GM19240 (cell line): ENCODE measurements at regions not wholly inside any gene's neighbourhood (a gene's known extent, or its start where the extent isn't known, plus 50 kb on each side); places are given as distances from the start of the nearest gene placed in this dataset.
"Not testable (repeated sequence)": the region's sequence is repeated elsewhere in the genome, so short reads cannot be mapped to it uniquely, and the experiment has no call there.

Source experiments
- DNase-seq: peaks from one replicate; pipeline ENCODE4 v3.0.0; 2011; ENCODE audit warnings: low spot score; ENCODE audit not compliant: insufficient read length

- DNase-seq = not testable (repeated sequence)
Observed at GRCh38 chr9:7309051-7309450, 490.5 kb downstream of the DMAC1 start.

- DNase-seq = no peak
Observed at GRCh38 chr9:7305677-7306076, 493.9 kb downstream of the DMAC1 start.

- DNase-seq = no peak
Observed at GRCh38 chr9:7304627-7304995, 495.0 kb downstream of the DMAC1 start.

GRCh38 chr9:7303907-7304626 lies 495.5 kb downstream of the DMAC1 start:
- no peak for DNase-seq

GRCh38 chr9:7300484-7300883 lies 499.1 kb downstream of the DMAC1 start:
- no peak for DNase-seq

- DNase-seq = peak; percentile 38
Observed at GRCh38 chr9:7298123-7298522, 501.5 kb downstream of the DMAC1 start.

DNA sequence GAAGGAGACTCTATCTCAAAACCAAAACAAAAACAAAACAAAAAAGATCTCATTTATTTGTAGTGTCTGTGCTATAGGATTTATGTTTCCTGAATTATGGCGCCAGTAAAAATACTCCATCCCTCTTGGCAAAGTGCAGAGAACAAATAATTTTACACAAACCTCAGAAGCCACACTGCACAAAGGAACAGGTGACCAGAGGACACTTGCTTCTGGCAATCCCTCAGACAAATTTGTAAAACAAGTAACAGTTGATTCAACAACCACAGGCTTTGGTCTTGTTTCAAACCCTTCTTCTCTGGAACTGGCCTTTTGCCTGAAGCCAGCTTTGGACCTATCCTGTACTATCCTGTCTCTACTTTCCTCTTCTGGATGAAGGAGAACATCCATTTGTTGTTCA lies 502.1 kb downstream of the DMAC1 start:
- no peak for DNase-seq

DNA sequence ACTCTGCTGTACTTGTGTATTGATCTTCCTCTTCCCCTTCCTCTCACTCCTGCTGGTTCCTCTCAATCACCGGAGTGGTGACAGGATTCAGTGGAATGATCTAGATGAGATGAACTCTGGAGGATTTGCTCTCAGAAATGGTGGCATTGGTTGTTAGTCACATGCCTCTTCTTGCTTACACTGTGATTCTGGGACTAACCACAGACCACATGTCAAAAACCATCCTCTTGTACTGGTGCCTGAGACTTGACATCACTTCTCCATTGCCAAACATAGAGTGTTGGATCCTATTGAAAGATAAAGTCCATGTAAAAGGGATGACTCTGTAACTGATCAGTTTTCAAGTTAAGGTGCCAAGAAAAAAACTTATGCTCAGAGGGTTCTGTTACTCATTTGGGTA lies 506.5 kb downstream of the DMAC1 start:
- no peak for DNase-seq

DNA sequence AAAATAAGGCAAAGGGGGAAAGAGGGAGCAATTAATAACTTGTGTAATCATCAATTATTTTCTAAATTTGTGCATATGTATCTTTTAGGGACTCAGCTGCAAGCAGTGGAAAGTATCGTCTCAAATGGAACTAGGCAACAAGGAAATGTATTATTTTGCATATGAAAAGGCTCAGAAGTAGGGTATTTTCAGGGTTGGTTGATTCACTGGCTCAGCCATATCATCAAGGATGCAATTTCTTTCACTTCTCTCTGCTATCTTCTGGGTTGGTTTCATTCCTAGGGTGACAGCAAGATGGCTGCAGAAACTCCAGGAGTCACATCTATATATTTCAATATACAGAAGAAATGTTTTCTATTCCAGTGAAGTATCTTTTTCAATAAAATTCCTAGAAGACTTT lies 509.8 kb downstream of the DMAC1 start:
- no peak for DNase-seq

- no peak for DNase-seq
Observed at GRCh38 chr9:7287986-7288385, 511.6 kb downstream of the DMAC1 start.

DNA sequence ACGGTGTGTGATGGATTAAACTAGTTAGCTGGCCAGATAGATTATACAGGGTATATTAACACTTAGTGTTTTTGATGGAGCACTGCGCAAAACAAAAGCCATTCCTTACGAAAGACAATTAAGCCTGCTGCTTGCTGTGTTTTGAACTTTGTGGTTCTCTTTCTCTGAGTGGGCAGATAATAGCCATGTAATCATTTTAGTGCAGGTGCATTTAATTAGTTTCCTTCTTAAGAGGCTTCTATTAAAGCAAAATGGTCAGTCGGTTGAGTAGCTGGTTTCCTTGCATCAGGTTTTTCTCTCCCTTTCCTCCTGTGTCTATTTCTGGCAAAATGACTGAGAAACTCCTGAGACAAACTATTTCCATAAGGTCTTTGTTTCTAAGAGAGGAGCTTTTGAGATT lies 512.5 kb downstream of the DMAC1 start:
- DNase-seq = no peak

DNA sequence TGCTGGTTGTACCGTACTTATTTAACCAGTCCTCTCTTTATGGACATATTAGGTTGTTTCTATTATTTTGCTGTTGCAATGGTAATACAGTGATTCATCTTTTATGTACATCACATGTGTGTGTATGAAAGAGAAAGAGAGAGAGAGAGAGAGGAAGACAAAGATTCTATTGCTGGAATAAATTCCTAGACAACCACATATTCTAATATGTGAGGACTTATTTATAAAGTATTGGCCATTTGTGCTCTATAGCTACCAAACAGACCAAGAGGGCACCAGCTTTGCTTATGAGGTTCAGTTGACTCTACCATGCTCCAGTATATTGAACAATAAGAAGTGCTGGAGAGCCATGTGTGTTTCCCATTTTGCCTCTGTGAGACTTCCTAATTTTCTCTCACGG lies 513.5 kb downstream of the DMAC1 start:
- no peak for DNase-seq

DNA sequence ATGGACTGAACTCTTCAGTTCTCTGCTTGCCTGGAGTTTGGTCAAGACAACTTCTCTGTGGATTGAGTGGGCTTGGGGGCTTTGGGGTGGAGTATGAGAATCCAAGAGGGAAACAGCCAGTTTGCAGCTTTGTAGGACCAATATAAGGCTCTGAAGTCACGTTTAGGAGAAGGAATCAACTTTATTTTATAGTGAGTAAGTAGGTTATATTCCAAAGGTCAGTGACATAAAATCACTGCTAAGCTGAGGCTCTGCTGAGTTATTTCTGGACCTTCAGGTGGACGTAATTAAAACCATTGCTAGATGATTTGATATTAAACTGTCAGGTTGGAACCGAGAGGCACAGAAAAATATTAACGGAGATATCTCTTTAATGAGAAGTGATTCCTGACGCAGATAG lies 514.4 kb downstream of the DMAC1 start:
- no peak for DNase-seq

DNA sequence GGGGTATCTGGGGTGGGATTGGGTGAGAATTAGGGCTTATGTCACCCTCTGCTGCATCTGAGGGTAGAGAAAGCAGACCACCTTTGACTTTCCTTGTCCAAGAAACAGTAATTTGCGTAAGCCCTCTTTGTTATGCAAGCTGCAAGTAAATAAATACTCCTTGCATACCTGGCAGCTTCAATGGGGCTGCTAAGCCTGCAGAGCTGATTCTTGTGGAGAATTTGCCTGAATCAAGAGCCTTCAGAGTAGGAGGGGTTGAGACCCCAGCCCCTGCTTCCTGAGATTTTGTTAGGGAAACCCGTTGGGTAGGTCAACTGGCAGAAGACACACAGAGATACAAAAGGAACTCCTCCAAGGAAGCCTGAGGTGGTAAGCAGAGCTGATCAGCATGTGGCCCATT lies 515.1 kb downstream of the DMAC1 start:
- DNase-seq = no peak

DNA sequence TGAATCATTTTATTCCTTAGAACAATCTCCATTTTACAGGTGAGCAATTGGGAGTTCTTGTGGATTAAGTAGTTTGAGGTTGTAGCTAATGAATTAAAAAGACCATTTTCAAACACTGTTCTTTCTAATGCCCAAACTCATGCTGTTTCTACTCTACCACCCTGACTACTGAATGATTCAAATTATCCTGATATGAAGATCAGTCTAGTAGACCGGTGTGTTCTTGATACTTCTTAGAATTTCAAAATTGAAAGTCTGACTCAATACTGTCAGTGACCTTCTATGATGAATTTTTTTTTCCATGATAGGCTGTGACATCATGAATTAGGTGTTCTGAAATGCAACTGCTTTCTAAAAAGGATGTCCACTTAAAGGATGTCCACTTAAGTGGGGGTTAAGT lies 515.5 kb downstream of the DMAC1 start:
- no peak for DNase-seq

- no peak for DNase-seq
Observed at GRCh38 chr9:7273575-7273974, 515.8 kb downstream of the KDM4C start.

- no peak for DNase-seq
Observed at GRCh38 chr9:7266911-7267595, 509.3 kb downstream of the KDM4C start.

- no peak for DNase-seq
Observed at GRCh38 chr9:7265181-7265580, 507.4 kb downstream of the KDM4C start.

DNA sequence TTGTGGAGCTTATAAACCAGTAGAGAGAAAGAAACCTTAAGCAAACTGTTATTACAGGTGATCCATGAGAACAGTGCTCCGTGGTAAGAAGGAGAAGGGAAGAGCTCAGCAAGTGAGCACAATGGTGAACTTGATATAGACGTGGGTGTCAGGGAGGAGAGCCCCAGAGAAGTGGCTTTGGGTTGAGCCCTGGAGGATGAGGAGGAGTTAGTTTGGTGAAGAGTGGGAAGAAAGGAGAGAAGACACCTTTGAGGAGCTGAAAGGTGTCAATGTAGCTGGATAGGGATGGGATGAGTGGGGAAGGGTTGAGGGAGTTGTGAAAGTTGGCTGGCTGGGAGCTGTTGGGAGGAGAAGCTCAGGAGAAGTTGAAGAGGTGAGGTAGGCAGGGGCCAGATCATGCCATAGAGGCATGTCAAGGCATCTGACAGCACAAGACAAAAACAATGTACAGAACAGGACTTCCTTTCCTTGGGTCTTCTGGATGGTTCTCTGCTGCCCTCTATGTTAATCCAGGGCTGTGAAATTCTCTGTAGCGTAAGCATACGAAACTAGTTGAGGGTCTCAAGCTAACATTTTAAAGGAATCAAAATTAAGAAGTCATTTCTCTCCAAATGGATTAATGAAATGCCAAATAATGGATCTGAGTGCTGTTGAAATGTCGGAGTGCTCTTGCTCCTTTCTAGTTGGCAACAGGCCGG lies 501.9 kb downstream of the KDM4C start:
- DNase-seq = no peak

DNA sequence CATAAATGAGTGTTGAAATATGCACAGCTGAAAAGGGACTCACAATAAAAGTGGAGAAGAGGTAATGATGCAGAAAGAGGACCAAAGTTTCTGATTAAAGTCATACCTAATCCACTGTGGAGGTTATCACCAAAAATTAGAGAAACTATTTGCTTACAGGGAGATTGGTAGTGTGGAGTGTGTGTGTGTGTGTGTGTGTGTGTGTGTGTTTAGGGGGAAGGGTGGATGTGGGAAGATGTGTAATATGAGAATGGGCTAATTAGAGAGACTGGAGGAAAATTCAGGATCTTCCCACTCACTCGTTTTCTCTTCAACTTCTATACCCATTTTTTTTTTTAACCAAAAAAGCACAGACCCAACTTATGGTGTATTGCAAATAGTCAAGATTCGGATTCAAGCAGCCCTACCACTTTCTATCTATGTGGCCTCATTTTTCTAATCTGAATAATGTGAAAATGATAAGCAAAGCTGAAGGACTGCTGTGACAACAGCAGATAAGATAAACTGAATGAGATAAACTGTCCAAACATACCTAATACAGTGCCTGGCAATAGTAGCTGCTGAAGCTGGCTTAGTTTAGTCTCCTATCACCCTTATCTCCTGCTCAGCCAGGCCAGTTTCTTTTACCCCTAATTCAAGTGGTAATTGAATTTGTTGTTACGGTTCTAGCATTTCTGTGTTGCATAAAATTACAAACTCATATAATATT lies 501.1 kb downstream of the KDM4C start:
- no peak for DNase-seq

GRCh38 chr9:7246917-7247522 lies 489.2 kb downstream of the KDM4C start:
- DNase-seq = no peak
